SU-DHL-6 (cell line): ENCODE measurements at regions not wholly inside any gene's neighbourhood (a gene's known extent, or its start where the extent isn't known, plus 50 kb on each side); places are given as distances from the start of the nearest gene placed in this dataset.
"Not testable (repeated sequence)": the region's sequence is repeated elsewhere in the genome, so short reads cannot be mapped to it uniquely, and the experiment has no call there.

Source experiments
- EZH2phosphoT487 ChIP-seq: fragments of 200-600 bp; sonication (generic), shearing (Covaris generic); conservative IDR thresholded peaks from 2 replicates; pipeline ENCODE4 v1.6.1; 2018; ENCODE audit warnings: mild to moderate bottlenecking, antibody characterized with exemption, low read length, moderate library complexity, mixed read lengths
- TF ChIP-seq, protein P1 (sequence below): fragments of 200-600 bp; sonication (generic); IDR thresholded peaks from one replicate; pipeline ENCODE4 v1.5.1; 2017; ENCODE audit warnings: antibody characterized with exemption, mild to moderate bottlenecking, low read length, moderate library complexity; ENCODE audit not compliant: insufficient read depth, poor library complexity, severe bottlenecking

DNA sequence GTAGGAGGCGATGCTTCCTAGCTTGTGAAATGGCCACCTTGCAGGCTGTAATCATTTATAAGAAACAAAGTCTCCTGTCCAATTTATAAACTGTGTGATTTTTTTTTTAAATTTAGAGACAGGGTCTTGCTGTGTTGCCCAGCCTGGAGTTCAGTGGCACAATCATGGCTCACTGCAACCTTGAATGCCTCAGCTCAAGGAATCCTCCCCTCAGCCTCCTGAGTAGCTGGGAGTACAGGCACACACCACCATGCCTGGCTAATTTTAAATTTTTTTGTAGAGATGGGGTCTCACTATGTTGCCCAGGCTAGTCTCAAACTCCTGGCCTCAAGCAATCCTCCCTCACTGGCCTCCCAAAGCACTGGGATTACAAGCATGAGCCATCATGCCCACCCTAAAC is 150.1 kb downstream of the PTPRU start:
- TF ChIP-seq, protein P1, sequence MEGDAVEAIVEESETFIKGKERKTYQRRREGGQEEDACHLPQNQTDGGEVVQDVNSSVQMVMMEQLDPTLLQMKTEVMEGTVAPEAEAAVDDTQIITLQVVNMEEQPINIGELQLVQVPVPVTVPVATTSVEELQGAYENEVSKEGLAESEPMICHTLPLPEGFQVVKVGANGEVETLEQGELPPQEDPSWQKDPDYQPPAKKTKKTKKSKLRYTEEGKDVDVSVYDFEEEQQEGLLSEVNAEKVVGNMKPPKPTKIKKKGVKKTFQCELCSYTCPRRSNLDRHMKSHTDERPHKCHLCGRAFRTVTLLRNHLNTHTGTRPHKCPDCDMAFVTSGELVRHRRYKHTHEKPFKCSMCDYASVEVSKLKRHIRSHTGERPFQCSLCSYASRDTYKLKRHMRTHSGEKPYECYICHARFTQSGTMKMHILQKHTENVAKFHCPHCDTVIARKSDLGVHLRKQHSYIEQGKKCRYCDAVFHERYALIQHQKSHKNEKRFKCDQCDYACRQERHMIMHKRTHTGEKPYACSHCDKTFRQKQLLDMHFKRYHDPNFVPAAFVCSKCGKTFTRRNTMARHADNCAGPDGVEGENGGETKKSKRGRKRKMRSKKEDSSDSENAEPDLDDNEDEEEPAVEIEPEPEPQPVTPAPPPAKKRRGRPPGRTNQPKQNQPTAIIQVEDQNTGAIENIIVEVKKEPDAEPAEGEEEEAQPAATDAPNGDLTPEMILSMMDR: not testable (repeated sequence)
- TF ChIP-seq EZH2phosphoT487: not testable (repeated sequence)
